Astrocyte (in vitro differentiated cells and primary cell): ENCODE measurements at regions not wholly inside any gene's neighbourhood (a gene's known extent, or its start where the extent isn't known, plus 50 kb on each side); places are given as distances from the start of the nearest gene placed in this dataset.

Experiments
- EZH2 ChIP-seq: IDR thresholded peaks from 2 replicates; pipeline ENCODE4 v1.6.1; 2012; ENCODE audit warnings: mild to moderate bottlenecking, low read length, inconsistent platforms; ENCODE audit not compliant: insufficient read depth
- TF ChIP-seq, protein P1 (sequence below): IDR thresholded peaks from 2 replicates; pipeline ENCODE4 v1.5.1; 2011; ENCODE audit warnings: low read depth, mild to moderate bottlenecking, inconsistent platforms, low read length, moderate library complexity; ENCODE audit not compliant: insufficient read depth

- TF ChIP-seq, protein P1, sequence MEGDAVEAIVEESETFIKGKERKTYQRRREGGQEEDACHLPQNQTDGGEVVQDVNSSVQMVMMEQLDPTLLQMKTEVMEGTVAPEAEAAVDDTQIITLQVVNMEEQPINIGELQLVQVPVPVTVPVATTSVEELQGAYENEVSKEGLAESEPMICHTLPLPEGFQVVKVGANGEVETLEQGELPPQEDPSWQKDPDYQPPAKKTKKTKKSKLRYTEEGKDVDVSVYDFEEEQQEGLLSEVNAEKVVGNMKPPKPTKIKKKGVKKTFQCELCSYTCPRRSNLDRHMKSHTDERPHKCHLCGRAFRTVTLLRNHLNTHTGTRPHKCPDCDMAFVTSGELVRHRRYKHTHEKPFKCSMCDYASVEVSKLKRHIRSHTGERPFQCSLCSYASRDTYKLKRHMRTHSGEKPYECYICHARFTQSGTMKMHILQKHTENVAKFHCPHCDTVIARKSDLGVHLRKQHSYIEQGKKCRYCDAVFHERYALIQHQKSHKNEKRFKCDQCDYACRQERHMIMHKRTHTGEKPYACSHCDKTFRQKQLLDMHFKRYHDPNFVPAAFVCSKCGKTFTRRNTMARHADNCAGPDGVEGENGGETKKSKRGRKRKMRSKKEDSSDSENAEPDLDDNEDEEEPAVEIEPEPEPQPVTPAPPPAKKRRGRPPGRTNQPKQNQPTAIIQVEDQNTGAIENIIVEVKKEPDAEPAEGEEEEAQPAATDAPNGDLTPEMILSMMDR = no peak
- TF ChIP-seq EZH2 = no peak
Measured at GRCh38 chr11:91091563-91091962, 868.7 kb upstream of the CHORDC1 start.
